Dedifferentiated amniotic fluid mesenchymal stem cell (primary cell): ENCODE measurements at regions not wholly inside any gene's neighbourhood (a gene's known extent, or its start where the extent isn't known, plus 50 kb on each side); places are given as distances from the start of the nearest gene placed in this dataset.

Experiments
- DNase-seq: peaks from one replicate; pipeline ENCODE4 v3.0.0-alpha.2; 2016; ENCODE audit errors: extremely low spot score

GRCh38 chr11:116413301-116414242 lies 359.2 kb downstream of the BUD13 start:
- DNase-seq = no peak

GRCh38 chr11:116412118-116412889 lies 360.5 kb downstream of the BUD13 start:
- no peak for DNase-seq

GRCh38 chr11:116409238-116409637 lies 363.5 kb downstream of the BUD13 start:
- no peak for DNase-seq

- DNase-seq = no peak
Observed at GRCh38 chr11:116406042-116406441, 366.7 kb downstream of the BUD13 start.

- no peak for DNase-seq
Observed at GRCh38 chr11:116404462-116404798, 368.4 kb downstream of the BUD13 start.

GRCh38 chr11:116403794-116404461 lies 368.9 kb downstream of the BUD13 start:
- DNase-seq = no peak

GRCh38 chr11:116400081-116400480 lies 372.7 kb downstream of the BUD13 start:
- DNase-seq = no peak

GRCh38 chr11:116397602-116398084 lies 375.1 kb downstream of the BUD13 start:
- no peak for DNase-seq

GRCh38 chr11:116396331-116396730 lies 376.5 kb downstream of the BUD13 start:
- DNase-seq = no peak

- no peak for DNase-seq
Observed at GRCh38 chr11:116394022-116394421, 378.8 kb downstream of the BUD13 start.

GRCh38 chr11:116390963-116391362 lies 381.8 kb downstream of the BUD13 start:
- DNase-seq = no peak

GRCh38 chr11:116388146-116388545 lies 384.6 kb downstream of the BUD13 start:
- no peak for DNase-seq

- DNase-seq = no peak
Observed at GRCh38 chr11:116387641-116388040, 385.1 kb downstream of the BUD13 start.

- DNase-seq = no peak
Observed at GRCh38 chr11:116386118-116386699, 386.6 kb downstream of the BUD13 start.

GRCh38 chr11:116384876-116385275 lies 387.9 kb downstream of the BUD13 start:
- DNase-seq = no peak

- DNase-seq = no peak
Observed at GRCh38 chr11:116384407-116384806, 388.4 kb downstream of the BUD13 start.

GRCh38 chr11:116379185-116379828 lies 393.5 kb downstream of the BUD13 start:
- no peak for DNase-seq

- no peak for DNase-seq
Observed at GRCh38 chr11:116376547-116376946, 396.2 kb downstream of the BUD13 start.

- DNase-seq = no peak
Observed at GRCh38 chr11:116376054-116376453, 396.7 kb downstream of the BUD13 start.

- no peak for DNase-seq
Observed at GRCh38 chr11:116375221-116375620, 397.6 kb downstream of the BUD13 start.

- no peak for DNase-seq
Observed at GRCh38 chr11:116374085-116374484, 398.7 kb downstream of the BUD13 start.
